GM10248 (cell line): ENCODE measurements at regions not wholly inside any gene's neighbourhood (a gene's known extent, or its start where the extent isn't known, plus 50 kb on each side); places are given as distances from the start of the nearest gene placed in this dataset.

Experiments
- CTCF ChIA-PET: fragments of 300-600 bp; sonication (Branson Sonifier 250); formaldehyde crosslinking; extraction: SDS; loops from one replicate; lab custom pipeline; 2021; ENCODE audit warnings: antibody characterized with exemption; lab: Yijun Ruan, JAX
- POLR2A ChIA-PET: fragments of 350-650 bp; sonication (Branson Sonifier 250); formaldehyde crosslinking; extraction: SDS; loops from one replicate; lab custom pipeline; 2020; ENCODE audit warnings: antibody characterized with exemption; lab: Yijun Ruan, JAX
- DNase-seq: peaks from one replicate; pipeline ENCODE4 v3.0.0; 2012; ENCODE audit errors: extremely low spot score
- CTCF ChIP-seq: IDR thresholded peaks from 2 replicates; pipeline ENCODE4 v1.5.1; 2012; ENCODE audit warnings: mild to moderate bottlenecking, low read depth; ENCODE audit errors: extremely low read depth, missing control alignments, control extremely low read depth

GRCh38 chr20:48395816-48396546, 431.8 kb downstream of the PREX1 start:
- TF ChIP-seq CTCF: no peak
- POLR2A ChIA-PET: no interaction called here
- CTCF ChIA-PET: interaction anchor here (1.3 to 1.5 kb wide), 2 partner anchors 9 to 225 kb away, joined by 3 to 4 read pairs; no protein-coding TSS in a partner anchor
- no peak for DNase-seq

DNA sequence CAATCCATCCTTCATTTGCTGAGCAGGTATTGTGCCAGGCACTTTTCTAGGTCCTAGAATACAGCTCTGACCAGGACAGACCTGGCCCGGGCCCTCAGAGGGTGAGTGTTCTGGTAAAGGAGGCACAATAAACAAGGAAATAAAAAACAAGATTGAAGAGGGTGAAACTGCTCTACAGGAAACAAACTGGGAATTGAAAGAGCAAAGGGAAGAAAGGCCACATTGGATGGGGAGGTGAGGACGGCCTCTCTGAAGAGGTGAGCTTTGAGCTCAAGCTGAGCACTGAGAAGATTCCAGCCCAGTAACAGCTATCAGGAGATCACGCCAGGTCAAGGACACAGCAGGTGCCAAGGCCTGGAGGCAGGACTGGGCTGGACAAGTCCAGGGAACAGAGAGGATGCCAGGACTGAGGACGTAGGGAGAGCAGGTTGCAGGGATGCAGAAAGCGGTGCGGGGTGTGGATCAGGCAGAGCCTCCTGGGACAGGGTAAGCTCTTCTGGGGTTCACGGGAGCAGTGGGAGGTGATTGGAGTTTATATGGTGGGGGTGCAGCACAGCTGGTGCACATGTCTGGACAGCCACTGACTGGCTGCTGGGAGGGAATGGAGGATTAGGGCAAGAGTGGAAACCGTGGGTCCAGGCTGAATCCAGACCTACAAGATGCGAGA, 433.3 kb downstream of the PREX1 start:
- ChIA-PET POLR2A (no interaction called here), CTCF (interaction anchor here (1.6 kb wide), 1 partner anchor 608 kb away, joined by 5 read pairs; no protein-coding TSS in a partner anchor)
- TF ChIP-seq CTCF: no peak
- no peak for DNase-seq

- DNase-seq: no peak
- POLR2A ChIA-PET: no interaction called here
- TF ChIP-seq CTCF: no peak
- CTCF ChIA-PET: interaction anchor here (1.3 to 1.6 kb wide), 2 partner anchors 227 to 607 kb away, joined by 5 read pairs; no protein-coding TSS in a partner anchor
These were observed 434.0 kb downstream of the PREX1 start for GRCh38 chr20:48393737-48394314.

GRCh38 chr20:48393311-48393685, 434.5 kb downstream of the PREX1 start:
- POLR2A ChIA-PET: no interaction called here

GRCh38 chr20:48392407-48393310, 435.1 kb downstream of the PREX1 start:
- ChIA-PET CTCF (interaction anchor here (1.3 kb wide), 1 partner anchor 228 kb away, joined by 5 read pairs; no protein-coding TSS in a partner anchor), POLR2A (no interaction called here)
- DNase-seq: no peak
- no peak for TF ChIP-seq CTCF

More at GRCh38 chr20:48393311-48393685, 434.5 kb downstream of the PREX1 start:
- no peak for TF ChIP-seq CTCF
- CTCF ChIA-PET: interaction anchor here (1.3 kb wide), 1 partner anchor 227 kb away, joined by 5 read pairs; no protein-coding TSS in a partner anchor
- DNase-seq: no peak

GRCh38 chr20:48390981-48391380, 436.8 kb downstream of the PREX1 start:
- no peak for TF ChIP-seq CTCF
- POLR2A ChIA-PET: no interaction called here
- DNase-seq: no peak
- CTCF ChIA-PET: no interaction called here
